Cardiac septum (tissue), 1 donor: ENCODE measurements at regions not wholly inside any gene's neighbourhood (a gene's known extent, or its start where the extent isn't known, plus 50 kb on each side); places are given as distances from the start of the nearest gene placed in this dataset.
"Not testable (repeated sequence)": the region's sequence is repeated elsewhere in the genome, so short reads cannot be mapped to it uniquely, and the experiment has no call there.

Experiments
- DNase-seq: peaks from one replicate; pipeline ENCODE4 v3.0.0-alpha.2; 2020; ENCODE audit warnings: low spot score
- intact Hi-C: fragments of 100-400 bp; cut with DNase I; formaldehyde crosslinking; loops from one replicate; pipeline ENCODE4 v1.14.0; 2022
- donor health status: DM: no; HTN: no; CAD: no.

GRCh38 chr5:103394676-103395075 is 136.1 kb downstream of the MACIR start:
- no peak for DNase-seq
- intact Hi-C loops = no loop called here

- intact Hi-C loops = no loop called here
Observed at GRCh38 chr5:103393101-103393754, 134.7 kb downstream of the MACIR start.

GRCh38 chr5:103391659-103392058 is 133.1 kb downstream of the MACIR start:
- DNase-seq = no peak
- intact Hi-C loops = no loop called here

More at GRCh38 chr5:103393101-103393754, 134.7 kb downstream of the MACIR start:
- no peak for DNase-seq

- intact Hi-C loops = no loop called here
- DNase-seq = no peak
Observed at GRCh38 chr5:103389846-103390245, 131.3 kb downstream of the MACIR start.

DNA sequence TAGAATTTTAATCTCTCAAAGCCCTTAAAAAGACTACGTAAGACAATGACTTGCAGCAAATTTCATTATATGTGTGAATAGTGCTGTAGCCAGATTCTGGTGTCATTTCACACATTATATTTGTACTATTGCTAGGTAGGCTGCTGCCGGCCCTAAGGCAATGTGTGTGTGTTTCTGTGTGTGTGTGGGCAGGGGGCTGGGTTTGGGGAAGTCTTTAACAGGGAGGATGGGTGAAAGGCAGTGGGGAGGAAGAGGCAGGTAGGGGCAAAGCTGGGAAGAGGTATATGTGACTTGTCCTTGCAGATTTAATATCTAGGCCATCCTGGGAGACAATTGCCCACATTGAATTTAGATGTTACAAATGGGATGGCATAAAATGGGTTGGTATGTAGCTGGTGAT is 130.8 kb downstream of the MACIR start:
- no peak for DNase-seq
- intact Hi-C loops = no loop called here

GRCh38 chr5:103385722-103386121 is 127.2 kb downstream of the MACIR start:
- no peak for DNase-seq
- intact Hi-C loops = no loop called here

DNA sequence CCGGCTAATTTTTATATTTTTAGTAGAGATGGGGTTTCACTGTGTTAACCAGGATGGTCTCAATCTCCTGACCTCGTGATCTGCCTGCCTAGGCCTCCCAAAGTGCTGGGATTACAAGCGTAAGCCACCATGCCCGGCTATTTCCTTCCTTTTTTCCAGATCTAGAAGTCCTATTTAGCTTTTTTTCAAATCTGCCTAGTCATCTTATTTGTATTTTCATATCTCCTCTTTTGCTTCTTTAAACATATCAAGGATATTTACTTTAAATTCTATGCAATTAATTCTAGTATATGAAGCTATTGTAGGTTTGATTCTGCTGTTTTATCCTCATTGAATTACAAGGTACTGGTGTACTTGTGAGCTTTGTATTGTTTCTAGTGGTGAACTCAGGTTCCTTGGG is 119.1 kb downstream of the MACIR start:
- intact Hi-C loops, DNase-seq: not testable (repeated sequence)

- intact Hi-C loops = no loop called here
Observed at GRCh38 chr5:103375863-103376591, 117.5 kb downstream of the MACIR start.

GRCh38 chr5:103375350-103375749 is 116.8 kb downstream of the MACIR start:
- no peak for DNase-seq
- intact Hi-C loops = no loop called here

More at GRCh38 chr5:103375863-103376591, 117.5 kb downstream of the MACIR start:
- DNase-seq = no peak

DNA sequence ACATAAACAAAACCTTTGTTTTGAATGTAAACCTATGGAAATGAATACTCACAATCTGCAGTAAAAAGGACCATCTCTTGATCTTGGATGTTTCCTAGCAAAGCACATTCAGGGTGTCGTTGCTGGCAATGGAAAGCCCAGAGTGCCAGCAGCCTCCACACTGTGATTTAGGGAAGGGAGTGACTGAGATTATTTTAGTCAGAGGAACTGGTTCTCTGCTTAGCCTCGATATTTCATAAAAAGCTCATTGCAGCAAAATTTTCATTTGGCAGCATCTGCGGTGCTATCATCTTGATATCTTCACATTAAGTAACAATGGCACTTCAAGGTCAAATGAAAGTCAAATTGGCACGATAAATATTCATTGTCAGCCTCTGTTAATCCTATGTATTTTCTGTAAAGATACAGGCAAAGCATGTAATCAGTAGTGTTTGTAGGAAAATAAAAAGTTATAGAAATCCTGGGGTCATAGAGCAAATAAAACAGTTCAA is 116.0 kb downstream of the MACIR start:
- intact Hi-C loops = no loop called here
- no peak for DNase-seq

DNA sequence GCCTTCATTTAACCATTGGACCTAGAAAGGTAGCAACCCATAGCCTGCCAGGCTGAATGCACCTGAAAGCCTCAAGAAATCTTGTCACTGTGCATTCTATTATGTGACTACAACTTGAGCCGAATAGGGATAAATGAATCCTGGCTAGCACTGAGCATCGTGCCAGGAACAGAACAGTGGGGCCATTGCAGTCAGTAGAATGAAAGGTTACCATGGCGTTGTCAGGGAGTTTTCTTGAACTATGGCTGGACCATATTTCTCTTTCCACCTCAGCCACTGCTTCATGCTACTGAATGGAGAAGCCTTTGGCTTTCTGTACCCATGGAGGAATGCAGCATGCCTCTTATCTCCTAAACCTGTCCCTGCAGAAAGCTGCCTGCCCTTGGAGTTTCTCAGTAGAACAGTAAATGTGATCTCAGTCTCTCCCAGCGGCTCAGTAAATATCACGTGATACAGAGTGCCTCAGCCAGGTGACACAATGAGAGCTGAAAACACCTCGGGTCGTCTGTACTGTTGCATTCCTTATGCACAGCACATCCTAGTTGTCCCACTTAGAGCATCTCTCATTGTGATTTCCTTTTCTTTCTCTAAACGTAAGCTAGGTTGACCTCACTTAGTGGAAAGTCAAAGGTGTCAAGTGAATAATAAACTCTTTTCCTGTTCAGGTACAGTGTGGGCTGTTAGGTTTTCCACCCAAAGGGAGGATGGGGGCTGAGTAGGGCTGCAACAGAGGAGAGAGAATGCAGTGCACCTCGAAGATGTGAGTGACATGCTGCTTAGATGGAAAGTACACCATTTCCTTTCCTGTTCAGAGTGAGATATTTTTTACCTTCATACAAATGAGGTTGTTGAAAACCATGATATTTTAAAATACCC is 115.3 kb downstream of the MACIR start:
- intact Hi-C loops = no loop called here
- DNase-seq = no peak

- no peak for DNase-seq
- intact Hi-C loops = no loop called here
Observed at GRCh38 chr5:103371046-103371607, 112.6 kb downstream of the MACIR start.

DNA sequence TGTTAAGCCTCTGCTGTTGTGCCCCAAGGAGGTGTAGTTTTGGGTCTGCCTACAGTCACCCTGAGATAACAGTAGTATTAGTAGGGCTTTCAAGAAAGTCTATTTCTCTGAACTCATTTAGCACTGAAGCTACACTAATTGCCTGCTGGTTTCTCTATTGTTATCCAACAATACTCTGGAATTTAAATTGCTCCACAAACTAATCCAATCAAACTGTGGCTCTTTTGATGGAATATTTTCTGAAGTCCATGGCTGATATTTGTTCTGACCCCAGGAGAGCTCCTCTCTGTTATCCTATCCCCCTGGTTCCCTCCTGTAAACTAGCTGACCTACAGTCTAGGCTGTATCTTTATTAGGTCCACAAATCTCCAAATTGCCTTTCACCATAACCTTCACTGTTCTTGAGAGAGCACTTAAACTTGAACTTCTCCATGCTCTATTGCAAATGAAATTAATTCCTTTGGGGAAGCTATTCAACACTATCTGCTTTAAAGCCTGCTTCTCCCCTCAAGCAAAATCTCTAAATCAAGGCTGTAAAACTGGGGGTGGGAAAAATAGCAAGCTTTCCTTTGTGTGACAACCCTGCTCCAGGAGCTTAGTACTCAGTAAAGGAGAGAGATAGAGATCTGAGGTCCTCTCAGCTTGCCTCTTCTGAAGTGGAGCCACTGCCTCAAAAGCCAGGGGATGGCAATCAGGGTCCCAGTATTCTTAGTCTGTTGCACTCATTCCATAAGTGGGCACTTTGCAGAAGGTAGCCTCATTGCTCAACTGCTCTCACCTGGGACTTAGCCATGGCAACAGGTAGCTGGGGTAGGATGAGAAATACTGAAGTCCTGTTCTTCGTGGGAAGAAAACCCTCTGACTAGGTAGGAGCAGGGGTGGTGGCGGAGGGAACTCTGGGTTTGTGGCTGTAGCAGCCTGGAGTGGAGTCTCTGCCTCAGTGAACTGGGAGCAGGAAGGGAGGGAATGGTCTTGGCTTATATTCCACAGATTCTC is 110.9 kb downstream of the MACIR start:
- no peak for DNase-seq
- intact Hi-C loops = no loop called here

DNA sequence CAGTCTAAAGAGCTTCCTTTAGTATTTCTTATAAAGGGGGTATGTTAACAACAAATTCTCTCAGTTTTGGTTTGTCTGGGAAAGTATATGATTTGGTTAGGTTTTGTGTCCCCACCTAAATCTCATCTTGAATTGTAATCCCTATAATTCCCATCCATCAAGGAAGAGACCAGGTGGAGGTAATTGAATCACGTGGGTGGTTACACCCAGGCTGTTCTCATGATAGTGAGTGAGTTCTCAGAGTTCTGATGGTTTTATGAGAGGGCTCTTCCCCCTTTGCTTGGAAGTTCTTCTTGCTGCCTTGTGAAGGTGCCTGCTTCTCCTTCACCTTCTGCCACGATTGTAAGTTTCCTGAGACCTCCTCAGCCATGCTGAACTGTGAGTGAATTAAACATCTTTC is 109.1 kb downstream of the MACIR start:
- DNase-seq = no peak
- intact Hi-C loops = no loop called here

DNA sequence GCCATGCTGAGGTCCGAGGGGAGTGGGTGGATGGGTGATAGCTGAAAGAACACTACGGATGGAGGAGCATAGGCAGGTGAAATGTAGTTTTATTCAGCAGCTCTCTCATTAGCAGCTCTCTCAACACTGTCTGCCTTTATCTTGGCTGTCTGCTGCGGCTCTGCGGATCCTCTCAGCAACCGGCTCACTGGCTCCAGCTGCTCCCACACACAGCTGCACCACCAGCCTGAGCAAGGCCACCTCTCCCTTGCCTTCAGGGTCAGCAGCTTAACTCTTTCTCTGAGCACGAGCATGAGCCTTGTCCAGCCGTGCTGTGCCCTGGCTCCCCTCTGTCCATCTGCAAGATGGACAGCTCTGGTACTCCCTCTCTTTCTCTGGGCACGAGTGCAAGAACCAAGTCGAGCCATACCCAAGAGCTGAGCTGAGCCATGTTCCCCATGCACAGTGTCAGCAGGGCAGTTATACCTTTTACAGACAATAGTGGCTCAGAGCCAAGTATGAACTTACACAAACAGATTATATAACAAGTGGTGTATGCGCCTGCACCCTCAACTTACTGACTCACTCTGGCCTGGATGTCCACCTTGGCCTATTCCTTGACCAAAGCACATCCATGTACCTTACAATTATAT is 108.5 kb downstream of the MACIR start:
- no peak for DNase-seq
- intact Hi-C loops = no loop called here

DNA sequence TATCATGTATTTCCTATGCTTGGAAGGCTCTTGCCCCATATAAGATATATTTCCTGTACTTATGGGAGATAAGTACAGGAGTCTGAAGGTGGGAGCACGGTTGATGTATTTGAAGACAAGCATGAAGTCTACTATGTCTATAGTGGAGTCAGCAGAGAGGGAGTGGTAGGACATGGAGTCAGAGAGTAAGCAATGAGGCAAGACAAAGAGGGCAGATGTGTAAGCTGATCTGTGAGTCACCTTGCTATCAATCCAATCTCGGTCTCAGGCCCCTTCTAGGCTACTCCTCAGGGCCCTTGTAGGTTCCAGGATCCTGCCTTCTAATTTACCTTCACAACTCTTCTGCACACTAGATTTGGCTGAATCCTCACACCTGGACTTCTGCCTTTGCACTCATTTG is 105.5 kb downstream of the MACIR start:
- no peak for DNase-seq
- intact Hi-C loops = no loop called here

DNA sequence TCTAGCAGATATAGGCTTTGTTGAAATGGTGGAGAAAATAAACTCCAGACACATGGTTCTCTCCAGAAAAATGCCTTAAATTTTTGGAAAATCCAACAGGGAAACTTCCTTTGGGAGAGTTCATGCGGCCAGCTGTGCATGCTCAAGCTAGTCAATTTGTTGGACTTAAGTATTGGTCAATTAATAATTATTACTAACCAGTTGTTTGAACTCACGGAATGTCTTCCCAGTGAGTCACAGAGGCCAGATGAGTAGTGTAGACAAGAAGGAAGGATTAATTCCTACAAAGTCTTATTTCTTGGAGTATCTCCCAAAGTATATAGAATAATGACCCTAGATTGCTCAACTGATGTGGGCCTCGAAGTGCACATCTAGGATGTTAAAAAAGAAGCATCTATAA is 103.6 kb downstream of the MACIR start:
- no peak for DNase-seq
- intact Hi-C loops = no loop called here

DNA sequence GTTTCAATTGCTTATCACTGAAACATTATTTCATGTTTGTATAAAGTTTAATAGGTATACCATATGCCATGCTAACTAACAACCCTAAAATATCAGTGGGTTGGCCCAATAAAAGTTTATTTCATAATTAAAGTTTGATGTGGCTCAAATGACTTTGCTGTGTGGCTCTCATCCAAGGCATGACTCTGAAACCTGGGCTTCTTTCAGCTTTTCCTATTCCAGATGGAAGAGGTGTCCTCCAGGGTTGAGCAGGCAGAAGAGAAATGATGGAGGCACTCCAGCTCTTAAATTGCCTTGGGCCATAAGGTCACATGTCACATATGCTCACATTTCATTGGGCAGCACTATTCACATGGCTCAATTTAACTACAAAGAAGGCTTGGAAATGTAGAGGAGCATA is 101.9 kb downstream of the MACIR start:
- DNase-seq = no peak

More for the DNA sequence above, 101.9 kb downstream of the MACIR start:
- intact Hi-C loops = no loop called here
